Panc1 (cell line): ENCODE measurements at regions not wholly inside any gene's neighbourhood (a gene's known extent, or its start where the extent isn't known, plus 50 kb on each side); places are given as distances from the start of the nearest gene placed in this dataset.

ENCODE experiments used
- POLR2AphosphoS5 ChIP-seq: IDR thresholded peaks from 2 replicates; pipeline ENCODE4 v1.6.1; 2012; ENCODE audit warnings: mild to moderate bottlenecking, low read depth, low read length, moderate library complexity
- SIN3A ChIP-seq: IDR thresholded peaks from 2 replicates; pipeline ENCODE4 v1.6.1; 2012; ENCODE audit warnings: low read depth, mild to moderate bottlenecking, low read length, moderate library complexity, borderline replicate concordance; ENCODE audit not compliant: insufficient read depth
- TCF7L2 ChIP-seq: IDR thresholded peaks from 2 replicates; pipeline ENCODE4 v1.6.1; 2011; ENCODE audit warnings: mild to moderate bottlenecking, low read depth, low read length, inconsistent platforms
- TF ChIP-seq, protein P1 (sequence below): fragments of 450-650 bp; IDR thresholded peaks from 2 replicates; pipeline ENCODE4 v1.5.1; 2017; ENCODE audit warnings: mild to moderate bottlenecking
- TF ChIP-seq, protein P2 (sequence below), 2 experiments: IDR thresholded peaks; 2 replicates each; pipeline ENCODE4 v1.6.1; 2011 to 2012; ENCODE audit warnings: low read depth in 2 of 2, control low read depth in 1 of 2, low read length in 1 of 2, mild to moderate bottlenecking in 1 of 2, moderate library complexity in 1 of 2; ENCODE audit not compliant: insufficient read depth in 1 of 2

DNA sequence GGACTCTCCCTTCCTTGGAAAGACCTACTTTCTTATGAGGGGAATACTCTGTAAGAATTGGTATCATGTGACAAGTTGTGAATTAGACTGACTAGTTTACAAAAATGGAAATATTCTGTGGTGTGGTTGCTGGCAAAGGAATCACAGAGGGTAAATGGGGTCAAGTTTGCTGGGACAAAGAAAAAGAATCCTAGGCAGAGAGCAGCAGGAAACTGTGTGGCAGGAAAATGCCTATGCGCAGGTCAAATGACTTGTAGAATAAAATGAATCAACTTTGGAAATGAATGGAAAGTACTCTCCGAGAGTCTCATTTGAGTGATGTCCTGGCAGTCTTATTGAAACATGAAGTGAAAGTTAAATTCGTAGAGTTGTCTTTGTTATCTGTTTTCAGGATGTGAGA lies 1250.7 kb downstream of the UQCRFS1 start:
- no peak for TF ChIP-seq POLR2AphosphoS5
- TF ChIP-seq, protein P1, sequence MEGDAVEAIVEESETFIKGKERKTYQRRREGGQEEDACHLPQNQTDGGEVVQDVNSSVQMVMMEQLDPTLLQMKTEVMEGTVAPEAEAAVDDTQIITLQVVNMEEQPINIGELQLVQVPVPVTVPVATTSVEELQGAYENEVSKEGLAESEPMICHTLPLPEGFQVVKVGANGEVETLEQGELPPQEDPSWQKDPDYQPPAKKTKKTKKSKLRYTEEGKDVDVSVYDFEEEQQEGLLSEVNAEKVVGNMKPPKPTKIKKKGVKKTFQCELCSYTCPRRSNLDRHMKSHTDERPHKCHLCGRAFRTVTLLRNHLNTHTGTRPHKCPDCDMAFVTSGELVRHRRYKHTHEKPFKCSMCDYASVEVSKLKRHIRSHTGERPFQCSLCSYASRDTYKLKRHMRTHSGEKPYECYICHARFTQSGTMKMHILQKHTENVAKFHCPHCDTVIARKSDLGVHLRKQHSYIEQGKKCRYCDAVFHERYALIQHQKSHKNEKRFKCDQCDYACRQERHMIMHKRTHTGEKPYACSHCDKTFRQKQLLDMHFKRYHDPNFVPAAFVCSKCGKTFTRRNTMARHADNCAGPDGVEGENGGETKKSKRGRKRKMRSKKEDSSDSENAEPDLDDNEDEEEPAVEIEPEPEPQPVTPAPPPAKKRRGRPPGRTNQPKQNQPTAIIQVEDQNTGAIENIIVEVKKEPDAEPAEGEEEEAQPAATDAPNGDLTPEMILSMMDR = no peak
- TF ChIP-seq SIN3A = no peak
- TF ChIP-seq, protein P2, sequence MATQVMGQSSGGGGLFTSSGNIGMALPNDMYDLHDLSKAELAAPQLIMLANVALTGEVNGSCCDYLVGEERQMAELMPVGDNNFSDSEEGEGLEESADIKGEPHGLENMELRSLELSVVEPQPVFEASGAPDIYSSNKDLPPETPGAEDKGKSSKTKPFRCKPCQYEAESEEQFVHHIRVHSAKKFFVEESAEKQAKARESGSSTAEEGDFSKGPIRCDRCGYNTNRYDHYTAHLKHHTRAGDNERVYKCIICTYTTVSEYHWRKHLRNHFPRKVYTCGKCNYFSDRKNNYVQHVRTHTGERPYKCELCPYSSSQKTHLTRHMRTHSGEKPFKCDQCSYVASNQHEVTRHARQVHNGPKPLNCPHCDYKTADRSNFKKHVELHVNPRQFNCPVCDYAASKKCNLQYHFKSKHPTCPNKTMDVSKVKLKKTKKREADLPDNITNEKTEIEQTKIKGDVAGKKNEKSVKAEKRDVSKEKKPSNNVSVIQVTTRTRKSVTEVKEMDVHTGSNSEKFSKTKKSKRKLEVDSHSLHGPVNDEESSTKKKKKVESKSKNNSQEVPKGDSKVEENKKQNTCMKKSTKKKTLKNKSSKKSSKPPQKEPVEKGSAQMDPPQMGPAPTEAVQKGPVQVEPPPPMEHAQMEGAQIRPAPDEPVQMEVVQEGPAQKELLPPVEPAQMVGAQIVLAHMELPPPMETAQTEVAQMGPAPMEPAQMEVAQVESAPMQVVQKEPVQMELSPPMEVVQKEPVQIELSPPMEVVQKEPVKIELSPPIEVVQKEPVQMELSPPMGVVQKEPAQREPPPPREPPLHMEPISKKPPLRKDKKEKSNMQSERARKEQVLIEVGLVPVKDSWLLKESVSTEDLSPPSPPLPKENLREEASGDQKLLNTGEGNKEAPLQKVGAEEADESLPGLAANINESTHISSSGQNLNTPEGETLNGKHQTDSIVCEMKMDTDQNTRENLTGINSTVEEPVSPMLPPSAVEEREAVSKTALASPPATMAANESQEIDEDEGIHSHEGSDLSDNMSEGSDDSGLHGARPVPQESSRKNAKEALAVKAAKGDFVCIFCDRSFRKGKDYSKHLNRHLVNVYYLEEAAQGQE (IDR thresholded peaks at IDR 0.05; ENCODE audit: insufficient read depth in 1 of 2, low read depth in 2 of 2, low read length in 1 of 2) = no peak
- no peak for TF ChIP-seq TCF7L2
